Activated CD8-positive, alpha-beta T cell treated with anti-CD3 and anti-CD28 coated beads, Interleukin-2, amount 10 ng/mL, durations not matched to agents 7 days and 5 days (primary cell): ENCODE measurements at regions not wholly inside any gene's neighbourhood (a gene's known extent, or its start where the extent isn't known, plus 50 kb on each side); places are given as distances from the start of the nearest gene placed in this dataset.
"Not testable (repeated sequence)": the region's sequence is repeated elsewhere in the genome, so short reads cannot be mapped to it uniquely, and the experiment has no call there.

Experiments used
- ATAC-seq: fragments of 150-1000 bp; cut with Tn5 transposase; one replicate; pipeline ENCODE4 v1.10.0; 2021; ENCODE audit warnings: moderate library complexity
- CTCF ChIA-PET: fragments of 350-600 bp; sonication (Branson Sonifier 250); formaldehyde crosslinking; loops from one replicate; lab custom pipeline; 2021; ENCODE audit warnings: antibody characterized with exemption; lab: Charles Lee
- POLR2A ChIA-PET: fragments of 350-600 bp; sonication (Branson Sonifier 250); formaldehyde crosslinking; loops from one replicate; lab custom pipeline; 2021; ENCODE audit warnings: antibody characterized with exemption; lab: Charles Lee
- DNase-seq: peaks from one replicate; pipeline ENCODE4 v3.0.0-alpha.2; 2020
- H3K27ac Mint-ChIP-seq: one replicate; pipeline ENCODE4 v1.8.0; 2021; ENCODE audit warnings: mild to moderate bottlenecking, mixed read lengths
- H3K27me3 Mint-ChIP-seq: one replicate; pipeline ENCODE4 v1.8.0; 2021; ENCODE audit warnings: low read depth, mixed read lengths
- H3K36me3 Mint-ChIP-seq: one replicate; pipeline ENCODE4 v1.8.0; 2021; ENCODE audit warnings: low read depth, mixed read lengths
- H3K4me1 Mint-ChIP-seq: one replicate; pipeline ENCODE4 v1.8.0; 2021; ENCODE audit warnings: low read depth, mixed read lengths
- H3K4me3 Mint-ChIP-seq: one replicate; pipeline ENCODE4 v1.8.0; 2021; ENCODE audit warnings: mild to moderate bottlenecking, mixed read lengths
- H3K9me3 Mint-ChIP-seq: one replicate; pipeline ENCODE4 v1.8.0; 2022; ENCODE audit warnings: mixed read lengths; ENCODE audit not compliant: insufficient read depth

DNA sequence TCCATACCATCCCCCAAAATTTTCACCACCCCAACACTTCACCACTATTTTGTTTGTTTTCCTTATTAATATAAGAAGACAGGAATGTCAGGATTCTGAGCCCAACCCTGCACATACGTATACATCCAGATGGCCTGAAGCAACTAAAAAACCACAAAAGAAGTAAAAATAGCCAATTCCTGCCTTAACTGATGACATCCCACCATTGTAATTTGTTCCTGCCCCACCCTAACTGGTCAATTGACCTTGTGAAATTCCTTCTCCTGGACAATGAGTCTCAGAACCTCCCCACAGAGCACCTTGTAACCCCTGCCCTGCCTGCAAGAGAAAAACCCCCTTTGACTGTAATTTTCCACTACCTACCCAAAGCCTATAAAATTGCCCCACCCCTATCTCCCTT, 132.5 kb downstream of the ZNF675 start:
- no peak for ATAC-seq
- Mint-ChIP-seq H3K27ac (no peak overlapping the region), H3K4me3 (no peak overlapping the region), H3K4me1 (no peaks in the 10 kb centered on the region), H3K36me3 (no peaks in the 10 kb centered on the region), H3K9me3 (peaks cover 15% of the 10 kb centered on the region), H3K27me3 (no peaks in the 10 kb centered on the region)
- POLR2A ChIA-PET: no interaction called here
- CTCF ChIA-PET: no interaction called here
- no peak for DNase-seq

DNA sequence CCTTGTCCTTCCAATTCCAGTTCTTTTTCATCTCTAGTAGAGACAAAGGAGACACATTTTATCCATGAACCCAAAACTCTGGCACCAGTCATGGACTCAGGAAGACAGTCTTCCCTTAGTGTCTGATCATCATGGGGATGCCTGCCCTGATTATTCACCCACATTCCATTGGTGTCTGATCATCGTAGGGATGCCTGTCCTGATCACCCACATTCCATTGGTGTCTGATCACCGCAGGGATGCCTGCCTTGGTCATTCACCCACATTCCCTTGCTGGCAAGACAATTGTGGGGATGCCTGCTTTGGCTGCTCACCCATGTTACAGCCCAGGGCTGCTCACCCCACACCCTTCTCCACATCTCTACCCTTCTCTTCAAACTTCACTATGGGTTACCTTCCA, 136.9 kb downstream of the ZNF675 start:
- ATAC-seq, H3K9me3 Mint-ChIP-seq, DNase-seq, H3K4me3 Mint-ChIP-seq, CTCF ChIA-PET, POLR2A ChIA-PET, H3K36me3 Mint-ChIP-seq, H3K4me1 Mint-ChIP-seq, H3K27ac Mint-ChIP-seq, H3K27me3 Mint-ChIP-seq: not testable (repeated sequence)

- DNase-seq (no peak), ATAC-seq (no peak)
- CTCF ChIA-PET: no interaction called here
- H3K27ac Mint-ChIP-seq: no peak overlapping the region
- POLR2A ChIA-PET: no interaction called here
- H3K9me3 Mint-ChIP-seq: peaks cover 21% of the 10 kb centered on the region
- H3K4me3 Mint-ChIP-seq: no peak overlapping the region
- H3K4me1 Mint-ChIP-seq: no peaks in the 10 kb centered on the region
- H3K27me3 Mint-ChIP-seq: no peaks in the 10 kb centered on the region
- no peaks in the 10 kb centered on the region for H3K36me3 Mint-ChIP-seq
Observed at GRCh38 chr19:23547816-23548430, 139.1 kb downstream of the ZNF675 start.

- ChIA-PET CTCF (no interaction called here), POLR2A (no interaction called here)
- no peaks in the 10 kb centered on the region for H3K4me1 Mint-ChIP-seq
- no peaks in the 10 kb centered on the region for H3K27me3 Mint-ChIP-seq
- H3K4me3 Mint-ChIP-seq: no peak overlapping the region
- H3K36me3 Mint-ChIP-seq: no peaks in the 10 kb centered on the region
- H3K9me3 Mint-ChIP-seq: peaks cover 21% of the 10 kb centered on the region
- H3K27ac Mint-ChIP-seq: no peak overlapping the region
- DNase-seq (no peak), ATAC-seq (no peak)
Observed at GRCh38 chr19:23547156-23547555, 139.9 kb downstream of the ZNF675 start.

DNA sequence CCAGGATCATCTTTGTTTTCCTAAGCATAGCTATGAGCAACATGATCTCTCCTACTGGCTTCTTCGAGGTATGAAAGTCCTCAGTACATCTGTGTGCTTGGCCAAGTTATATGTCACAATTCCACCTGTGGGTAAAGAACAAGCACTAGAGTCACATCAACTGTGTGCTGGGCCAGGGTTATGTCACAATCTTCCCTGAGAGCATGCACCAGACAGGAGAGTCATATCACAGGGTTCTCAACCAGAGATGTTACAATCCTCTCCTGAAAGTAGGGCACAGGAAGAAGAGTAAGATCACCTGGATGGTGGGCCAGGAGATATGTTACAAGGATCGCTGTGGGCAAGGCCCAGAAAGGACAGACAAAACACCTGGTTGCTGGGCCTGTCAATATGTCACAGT, 143.7 kb downstream of the ZNF675 start:
- no peak overlapping the region for H3K4me3 Mint-ChIP-seq
- ATAC-seq: no peak
- peaks cover 21% of the 10 kb centered on the region for H3K9me3 Mint-ChIP-seq
- ChIA-PET CTCF (no interaction called here), POLR2A (no interaction called here)
- H3K36me3 Mint-ChIP-seq: no peaks in the 10 kb centered on the region
- H3K27me3 Mint-ChIP-seq: no peaks in the 10 kb centered on the region
- no peak overlapping the region for H3K27ac Mint-ChIP-seq
- H3K4me1 Mint-ChIP-seq: no peaks in the 10 kb centered on the region
- no peak for DNase-seq

- Mint-ChIP-seq H3K4me1 (no peaks in the 10 kb centered on the region), H3K4me3 (no peak overlapping the region), H3K9me3 (peaks cover 21% of the 10 kb centered on the region), H3K27me3 (no peaks in the 10 kb centered on the region), H3K27ac (no peak overlapping the region), H3K36me3 (no peaks in the 10 kb centered on the region)
- ATAC-seq (no peak), DNase-seq (no peak)
- CTCF ChIA-PET: no interaction called here
- POLR2A ChIA-PET: no interaction called here
Observed at GRCh38 chr19:23542562-23542961, 144.4 kb downstream of the ZNF675 start.

- Mint-ChIP-seq H3K9me3 (peaks cover 21% of the 10 kb centered on the region), H3K36me3 (no peaks in the 10 kb centered on the region), H3K4me1 (no peaks in the 10 kb centered on the region), H3K4me3 (no peak overlapping the region), H3K27me3 (no peaks in the 10 kb centered on the region), H3K27ac (no peak overlapping the region)
- ChIA-PET POLR2A (no interaction called here), CTCF (no interaction called here)
- ATAC-seq (no peak), DNase-seq (no peak)
Observed at GRCh38 chr19:23541991-23542390, 145.0 kb downstream of the ZNF675 start.

DNA sequence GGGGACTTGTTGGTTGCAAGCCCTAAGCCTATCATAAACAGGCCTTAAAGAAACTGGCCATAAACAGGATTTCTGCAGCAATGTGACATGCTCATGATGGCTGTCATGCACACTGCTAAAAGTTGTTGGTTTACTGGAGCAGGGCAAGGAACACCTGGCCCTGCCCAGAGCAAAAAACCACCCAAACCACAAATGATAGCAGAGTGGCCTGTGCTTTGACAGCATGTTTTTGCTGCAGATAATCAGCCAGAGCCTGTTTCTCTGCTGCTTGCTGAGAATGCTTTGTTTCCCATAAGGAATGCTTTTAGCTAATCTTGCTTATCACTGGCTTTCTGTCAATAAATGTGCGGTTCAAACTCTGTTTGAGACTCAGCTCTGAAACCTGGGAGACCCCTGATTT, 144.9 kb upstream of the ZNF91 start:
- DNase-seq, ATAC-seq, H3K4me1 Mint-ChIP-seq, POLR2A ChIA-PET, H3K27ac Mint-ChIP-seq, CTCF ChIA-PET, H3K27me3 Mint-ChIP-seq, H3K4me3 Mint-ChIP-seq, H3K36me3 Mint-ChIP-seq: not testable (repeated sequence)
- peaks cover 29% of the 10 kb centered on the region for H3K9me3 Mint-ChIP-seq

DNA sequence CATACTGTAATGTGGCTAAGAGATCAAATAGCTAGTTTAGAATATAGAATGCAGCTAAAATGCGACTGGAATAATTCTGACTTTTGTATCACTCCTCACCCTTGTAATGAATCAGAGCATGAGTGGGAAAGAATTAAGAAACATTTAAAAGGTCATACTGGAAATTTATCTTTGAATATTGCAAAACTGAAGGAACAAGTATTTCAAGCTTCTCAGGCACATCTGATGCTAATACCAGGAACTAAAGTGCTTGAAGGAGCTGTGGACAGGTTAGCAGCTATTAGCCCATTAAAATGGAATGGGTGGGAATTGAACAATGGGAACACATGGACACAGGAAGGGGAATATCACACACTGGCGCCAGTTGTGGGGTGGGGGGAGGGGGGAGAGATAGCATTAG, 144.2 kb upstream of the ZNF91 start:
- H3K36me3 Mint-ChIP-seq: no peaks in the 10 kb centered on the region
- no peak for DNase-seq
- H3K4me1 Mint-ChIP-seq: no peaks in the 10 kb centered on the region
- H3K27me3 Mint-ChIP-seq: no peaks in the 10 kb centered on the region
- POLR2A ChIA-PET: no interaction called here
- H3K27ac Mint-ChIP-seq: no peak overlapping the region
- no peak for ATAC-seq
- CTCF ChIA-PET: no interaction called here
- no peak overlapping the region for H3K4me3 Mint-ChIP-seq
- H3K9me3 Mint-ChIP-seq: peaks cover 29% of the 10 kb centered on the region

- H3K27me3 Mint-ChIP-seq, H3K36me3 Mint-ChIP-seq, H3K4me1 Mint-ChIP-seq, H3K4me3 Mint-ChIP-seq, H3K27ac Mint-ChIP-seq, POLR2A ChIA-PET, DNase-seq, CTCF ChIA-PET, ATAC-seq: not testable (repeated sequence)
- peaks cover 23% of the 10 kb centered on the region for H3K9me3 Mint-ChIP-seq
Observed at GRCh38 chr19:23537136-23537535, 141.9 kb upstream of the ZNF91 start.

DNA sequence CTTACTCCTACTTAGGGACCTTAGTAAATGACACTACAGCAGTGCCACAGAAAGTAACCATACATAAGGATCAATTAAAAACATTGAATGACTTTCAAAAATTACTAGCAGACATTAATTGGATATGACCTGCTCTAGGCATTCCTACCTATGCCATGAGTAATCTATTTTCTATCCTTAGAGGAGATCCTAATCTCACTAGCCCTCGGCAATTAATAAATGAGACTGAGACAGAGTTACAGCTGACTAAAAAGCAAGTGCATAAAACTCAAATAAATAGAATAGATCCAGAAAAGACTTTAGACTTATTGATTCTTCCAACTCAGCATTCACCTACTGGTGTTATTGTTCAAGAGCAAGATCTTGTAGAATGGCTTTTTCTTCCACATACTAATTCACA, 141.1 kb upstream of the ZNF91 start:
- H3K4me3 Mint-ChIP-seq, ATAC-seq, DNase-seq, H3K36me3 Mint-ChIP-seq, H3K27ac Mint-ChIP-seq, H3K4me1 Mint-ChIP-seq, CTCF ChIA-PET, H3K27me3 Mint-ChIP-seq, POLR2A ChIA-PET: not testable (repeated sequence)
- H3K9me3 Mint-ChIP-seq: peaks cover 25% of the 10 kb centered on the region

GRCh38 chr19:23535901-23536300, 140.6 kb upstream of the ZNF91 start:
- H3K4me3 Mint-ChIP-seq, ATAC-seq, H3K36me3 Mint-ChIP-seq, H3K27ac Mint-ChIP-seq, POLR2A ChIA-PET, H3K4me1 Mint-ChIP-seq, DNase-seq, CTCF ChIA-PET, H3K27me3 Mint-ChIP-seq: not testable (repeated sequence)
- H3K9me3 Mint-ChIP-seq: peaks cover 28% of the 10 kb centered on the region

GRCh38 chr19:23533441-23533840, 138.2 kb upstream of the ZNF91 start:
- POLR2A ChIA-PET: not testable (repeated sequence)

More at GRCh38 chr19:23533441-23533840, 138.2 kb upstream of the ZNF91 start:
- H3K27ac Mint-ChIP-seq, H3K4me3 Mint-ChIP-seq, H3K27me3 Mint-ChIP-seq, DNase-seq, H3K36me3 Mint-ChIP-seq, CTCF ChIA-PET, ATAC-seq, H3K4me1 Mint-ChIP-seq: not testable (repeated sequence)
- peaks cover 32% of the 10 kb centered on the region for H3K9me3 Mint-ChIP-seq
